SK-N-SH treated with all-trans-retinoic acid at 6 μM for 48 hours (cell line): ENCODE measurements at regions not wholly inside any gene's neighbourhood (a gene's known extent, or its start where the extent isn't known, plus 50 kb on each side); places are given as distances from the start of the nearest gene placed in this dataset.

Experiments used
- ATAC-seq: fragments of 200-7000 bp; cut with Tn5 transposase; 3 replicates; pipeline ENCODE4 v1.9.1; 2020; ENCODE audit warnings: mild to moderate bottlenecking, moderate library complexity
- ARNTL ChIP-seq: fragments of 450-650 bp; formaldehyde crosslinking; IDR thresholded peaks from 2 replicates; pipeline ENCODE4 v1.5.0; 2020; ENCODE audit warnings: low read depth, mild to moderate bottlenecking, moderate library complexity, borderline replicate concordance
- BACH2 ChIP-seq: fragments of 250-450 bp; sonication (Bioruptor Pico); IDR thresholded peaks from 2 replicates; pipeline ENCODE4 v1.9.0; 2021; ENCODE audit warnings: mild to moderate bottlenecking, borderline replicate concordance
- CREB5 ChIP-seq: fragments of 250-450 bp; sonication (Bioruptor Pico); IDR thresholded peaks from 2 replicates; pipeline ENCODE4 v1.5.1; 2020; ENCODE audit warnings: low read depth, mild to moderate bottlenecking, moderate library complexity
- CSDC2 ChIP-seq: fragments of 250-450 bp; sonication (Bioruptor Pico); IDR thresholded peaks from 2 replicates; pipeline ENCODE4 v1.5.0; 2020; ENCODE audit warnings: mild to moderate bottlenecking, moderate library complexity
- CSRNP3 ChIP-seq: fragments of 250-450 bp; sonication (Bioruptor Pico); IDR thresholded peaks from 2 replicates; pipeline ENCODE4 v1.5.1; 2021; ENCODE audit warnings: mild to moderate bottlenecking, moderate library complexity
- GLIS3 ChIP-seq: fragments of 250-450 bp; sonication (Bioruptor Pico); IDR thresholded peaks from 2 replicates; pipeline ENCODE4 v1.5.0; 2020; ENCODE audit warnings: mild to moderate bottlenecking, moderate library complexity
- ISL1 ChIP-seq: fragments of 250-450 bp; sonication (Bioruptor Pico); IDR thresholded peaks from 2 replicates; pipeline ENCODE4 v2.1.2; 2022; ENCODE audit warnings: mild to moderate bottlenecking, moderate library complexity
- OSR1 ChIP-seq: fragments of 250-450 bp; sonication (Bioruptor Pico); IDR thresholded peaks from 2 replicates; pipeline ENCODE4 v1.8.0; 2022; ENCODE audit warnings: moderate library complexity, mild to moderate bottlenecking, inconsistent platforms
- PATZ1 ChIP-seq: fragments of 250-450 bp; sonication (Bioruptor Pico); IDR thresholded peaks from 2 replicates; pipeline ENCODE4 v1.8.0; 2020; ENCODE audit warnings: mild to moderate bottlenecking, moderate library complexity, borderline replicate concordance
- POU6F1 ChIP-seq: fragments of 250-450 bp; sonication (Bioruptor Pico); IDR thresholded peaks from 2 replicates; pipeline ENCODE4 v1.8.0; 2021; ENCODE audit warnings: low read depth, mild to moderate bottlenecking, moderate library complexity, borderline replicate concordance
- PPARA ChIP-seq: fragments of 250-450 bp; sonication (Bioruptor Pico); IDR thresholded peaks from 2 replicates; pipeline ENCODE4 v1.5.0; 2020; ENCODE audit warnings: mild to moderate bottlenecking, borderline replicate concordance
- RARB ChIP-seq: fragments of 250-450 bp; sonication (Bioruptor Pico); IDR thresholded peaks from 2 replicates; pipeline ENCODE4 v1.8.0; 2021; ENCODE audit warnings: mild to moderate bottlenecking, moderate library complexity
- SNAI2 ChIP-seq: fragments of 250-450 bp; sonication (Bioruptor Pico); IDR thresholded peaks from 2 replicates; pipeline ENCODE4 v1.5.0; 2020; ENCODE audit warnings: mild to moderate bottlenecking, moderate library complexity
- TCF4 ChIP-seq: fragments of 250-450 bp; sonication (Bioruptor Pico); IDR thresholded peaks from 2 replicates; pipeline ENCODE4 v1.8.0; 2021; ENCODE audit warnings: mild to moderate bottlenecking, moderate library complexity, borderline replicate concordance
- TOX ChIP-seq: fragments of 250-450 bp; sonication (Bioruptor Pico); IDR thresholded peaks from 2 replicates; pipeline ENCODE4 v1.8.0; 2021; ENCODE audit warnings: mild to moderate bottlenecking, moderate library complexity, borderline replicate concordance
- TSHZ2 ChIP-seq: fragments of 250-450 bp; sonication (Bioruptor Pico); IDR thresholded peaks from 2 replicates; pipeline ENCODE4 v1.5.0; 2020; ENCODE audit warnings: mild to moderate bottlenecking, moderate library complexity
- ZC3H10 ChIP-seq: fragments of 250-450 bp; sonication (Bioruptor Pico); IDR thresholded peaks from 2 replicates; pipeline ENCODE4 v1.5.1; 2021; ENCODE audit warnings: mild to moderate bottlenecking, moderate library complexity
- ZFP3 ChIP-seq: fragments of 250-450 bp; sonication (Bioruptor Pico); IDR thresholded peaks from 2 replicates; pipeline ENCODE4 v1.5.0; 2020; ENCODE audit warnings: mild to moderate bottlenecking, moderate library complexity
- ZFP30 ChIP-seq: fragments of 450-650 bp; formaldehyde crosslinking; IDR thresholded peaks from 2 replicates; pipeline ENCODE4 v1.5.0; 2022; ENCODE audit warnings: mild to moderate bottlenecking, moderate library complexity
- ZNF565 ChIP-seq: fragments of 450-650 bp; formaldehyde crosslinking; conservative IDR thresholded peaks from 2 replicates; pipeline ENCODE4 v1.5.0; 2020; ENCODE audit warnings: low read depth, mild to moderate bottlenecking, moderate library complexity
- ZNF70 ChIP-seq: fragments of 450-650 bp; formaldehyde crosslinking; IDR thresholded peaks from 2 replicates; pipeline ENCODE4 v1.5.0; 2020; ENCODE audit warnings: mild to moderate bottlenecking, moderate library complexity

- TF ChIP-seq ZFP30 (no peak), PATZ1 (no peak), ZFP3 (no peak), RARB (no peak), ISL1 (CRISPR knock-in tag) (no peak), ZC3H10 (CRISPR knock-in tag) (no peak), CSDC2 (CRISPR knock-in tag) (no peak), TCF4 (CRISPR knock-in tag) (no peak), ZNF70 (CRISPR knock-in tag) (no peak), SNAI2 (CRISPR knock-in tag) (no peak), ARNTL (CRISPR knock-in tag) (no peak), POU6F1 (CRISPR knock-in tag) (no peak), TOX (CRISPR knock-in tag) (no peak), BACH2 (no peak), OSR1 (CRISPR knock-in tag) (no peak), GLIS3 (CRISPR knock-in tag) (no peak), CREB5 (CRISPR knock-in tag) (no peak), PPARA (CRISPR knock-in tag) (no peak), ZNF565 (CRISPR knock-in tag) (no peak)
- no peak for ATAC-seq
Observed at GRCh38 chr1:229106526-229107125, 164.3 kb upstream of the RAB4A start.

GRCh38 chr1:229107304-229107815, 163.6 kb upstream of the RAB4A start:
- no peak for ATAC-seq
- TF ChIP-seq GLIS3 (CRISPR knock-in tag) (no peak), CREB5 (CRISPR knock-in tag) (no peak), SNAI2 (CRISPR knock-in tag) (no peak), CSDC2 (CRISPR knock-in tag) (no peak)

- TF ChIP-seq BACH2 (no peak), TCF4 (CRISPR knock-in tag) (no peak), TSHZ2 (CRISPR knock-in tag) (no peak), ZFP3 (no peak), ZC3H10 (CRISPR knock-in tag) (no peak), ISL1 (CRISPR knock-in tag) (no peak), ZNF70 (CRISPR knock-in tag) (no peak), OSR1 (CRISPR knock-in tag) (no peak), GLIS3 (CRISPR knock-in tag) (no peak), CSRNP3 (CRISPR knock-in tag) (no peak)
- ATAC-seq: no peak
Observed at GRCh38 chr1:229107972-229108371, 162.9 kb upstream of the RAB4A start.
